Mammary epithelial cell (primary cell): ENCODE measurements at regions not wholly inside any gene's neighbourhood (a gene's known extent, or its start where the extent isn't known, plus 50 kb on each side); places are given as distances from the start of the nearest gene placed in this dataset.

Experiments used
- EZH2 ChIP-seq: IDR thresholded peaks from 2 replicates; pipeline ENCODE4 v1.6.1; 2012; ENCODE audit warnings: low read length, inconsistent platforms, borderline replicate concordance
- TF ChIP-seq, protein P1 (sequence below), 2 donors: IDR thresholded peaks in 1 of 2; conservative IDR thresholded peaks in 1 of 2; 2 replicates each; pipeline ENCODE4 v1.5.1; 2011 to 2012; ENCODE audit warnings: inconsistent platforms in 2 of 2, low read length in 2 of 2, mild to moderate bottlenecking in 2 of 2, control low read depth in 1 of 2, low read depth in 1 of 2; ENCODE audit not compliant: insufficient read depth in 1 of 2; ENCODE audit errors: extremely low read depth in 1 of 2

DNA sequence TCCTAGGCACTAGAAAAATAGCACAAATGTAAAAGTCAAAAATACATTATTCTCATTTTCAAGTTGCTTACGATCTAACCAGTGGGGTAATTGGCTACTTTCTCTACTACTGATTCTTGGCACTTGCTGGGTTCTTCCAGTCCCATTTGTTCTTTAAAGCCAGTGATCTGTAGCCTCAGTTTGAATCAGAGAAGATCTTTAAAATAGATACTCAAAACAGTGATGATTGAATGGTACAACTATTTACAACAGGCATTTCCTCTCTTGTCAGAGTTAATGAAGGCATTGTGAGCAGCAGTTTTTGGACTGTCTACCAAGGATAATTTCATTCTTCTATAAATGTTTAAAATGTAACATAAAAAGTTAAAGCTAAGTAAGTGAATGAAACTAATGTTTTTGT is 128.3 kb upstream of the FSIP2 start:
- TF ChIP-seq EZH2, result no peak
- TF ChIP-seq, protein P1, sequence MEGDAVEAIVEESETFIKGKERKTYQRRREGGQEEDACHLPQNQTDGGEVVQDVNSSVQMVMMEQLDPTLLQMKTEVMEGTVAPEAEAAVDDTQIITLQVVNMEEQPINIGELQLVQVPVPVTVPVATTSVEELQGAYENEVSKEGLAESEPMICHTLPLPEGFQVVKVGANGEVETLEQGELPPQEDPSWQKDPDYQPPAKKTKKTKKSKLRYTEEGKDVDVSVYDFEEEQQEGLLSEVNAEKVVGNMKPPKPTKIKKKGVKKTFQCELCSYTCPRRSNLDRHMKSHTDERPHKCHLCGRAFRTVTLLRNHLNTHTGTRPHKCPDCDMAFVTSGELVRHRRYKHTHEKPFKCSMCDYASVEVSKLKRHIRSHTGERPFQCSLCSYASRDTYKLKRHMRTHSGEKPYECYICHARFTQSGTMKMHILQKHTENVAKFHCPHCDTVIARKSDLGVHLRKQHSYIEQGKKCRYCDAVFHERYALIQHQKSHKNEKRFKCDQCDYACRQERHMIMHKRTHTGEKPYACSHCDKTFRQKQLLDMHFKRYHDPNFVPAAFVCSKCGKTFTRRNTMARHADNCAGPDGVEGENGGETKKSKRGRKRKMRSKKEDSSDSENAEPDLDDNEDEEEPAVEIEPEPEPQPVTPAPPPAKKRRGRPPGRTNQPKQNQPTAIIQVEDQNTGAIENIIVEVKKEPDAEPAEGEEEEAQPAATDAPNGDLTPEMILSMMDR (conservative IDR thresholded peaks at IDR 0.05 in 1 of 2, IDR thresholded peaks at IDR 0.05 in 1 of 2; ENCODE audit: extremely low read depth in 1 of 2, insufficient read depth in 1 of 2, low read depth in 1 of 2, low read length in 2 of 2), result no peak
